ENCODE measurements at regions not wholly inside any gene's neighbourhood (a gene's known extent, or its start where the extent isn't known, plus 50 kb on each side); places are given as distances from the start of the nearest gene placed in this dataset.

DNA sequence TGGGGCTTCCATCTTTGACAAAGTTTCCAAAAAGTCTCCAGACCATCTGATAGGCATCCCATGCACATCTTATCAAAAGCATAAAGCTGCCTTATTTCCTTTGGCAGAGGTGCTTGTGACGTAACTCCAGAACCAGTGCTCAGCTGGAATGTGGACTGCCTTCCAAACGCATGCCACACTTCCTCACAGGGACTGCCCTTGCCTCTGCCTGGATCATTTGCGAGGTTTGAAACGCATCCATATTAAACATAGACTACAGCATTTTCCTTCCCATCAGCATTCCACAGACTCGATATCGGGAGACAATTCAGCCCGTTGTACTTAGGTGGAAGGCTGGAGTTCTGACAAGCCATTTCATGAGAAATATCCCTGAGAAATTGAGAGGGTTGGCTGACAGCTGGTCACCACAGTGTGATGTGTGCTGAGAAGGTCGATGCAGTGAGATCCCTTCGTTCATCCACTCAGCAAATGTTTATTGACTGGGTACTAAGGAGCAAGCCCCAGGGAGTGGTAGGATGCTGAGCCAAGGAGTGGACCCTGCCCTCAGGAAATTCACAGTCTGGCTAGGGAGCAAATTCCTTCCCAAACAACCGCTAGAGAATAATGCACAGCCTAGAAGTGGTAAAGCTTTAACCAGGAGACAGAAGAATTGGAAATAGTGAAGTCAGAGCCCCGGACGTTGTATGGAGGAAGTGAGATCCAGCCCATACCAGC, 376.0 kb downstream of the BCOR start:
- TF ChIP-seq, protein P1, sequence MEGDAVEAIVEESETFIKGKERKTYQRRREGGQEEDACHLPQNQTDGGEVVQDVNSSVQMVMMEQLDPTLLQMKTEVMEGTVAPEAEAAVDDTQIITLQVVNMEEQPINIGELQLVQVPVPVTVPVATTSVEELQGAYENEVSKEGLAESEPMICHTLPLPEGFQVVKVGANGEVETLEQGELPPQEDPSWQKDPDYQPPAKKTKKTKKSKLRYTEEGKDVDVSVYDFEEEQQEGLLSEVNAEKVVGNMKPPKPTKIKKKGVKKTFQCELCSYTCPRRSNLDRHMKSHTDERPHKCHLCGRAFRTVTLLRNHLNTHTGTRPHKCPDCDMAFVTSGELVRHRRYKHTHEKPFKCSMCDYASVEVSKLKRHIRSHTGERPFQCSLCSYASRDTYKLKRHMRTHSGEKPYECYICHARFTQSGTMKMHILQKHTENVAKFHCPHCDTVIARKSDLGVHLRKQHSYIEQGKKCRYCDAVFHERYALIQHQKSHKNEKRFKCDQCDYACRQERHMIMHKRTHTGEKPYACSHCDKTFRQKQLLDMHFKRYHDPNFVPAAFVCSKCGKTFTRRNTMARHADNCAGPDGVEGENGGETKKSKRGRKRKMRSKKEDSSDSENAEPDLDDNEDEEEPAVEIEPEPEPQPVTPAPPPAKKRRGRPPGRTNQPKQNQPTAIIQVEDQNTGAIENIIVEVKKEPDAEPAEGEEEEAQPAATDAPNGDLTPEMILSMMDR (IDR thresholded peaks at IDR 0.05): no peak
- 32 to 35% methylated on average over 12 of the region's 12 CpGs for WGBS, 2 donors
- peaks cover 0 to 12% (median 0%) of the 10 kb centered on the region in 7 donors for H3K27me3 ChIP-seq
- no peaks in the 10 kb centered on the region for H3K36me3 ChIP-seq
- no peaks in the 10 kb centered on the region for H3K9me3 ChIP-seq
- intact Hi-C loops (cut with DNase I): no loop called here
- DNase-seq: no peak
- no peak overlapping the region for H3K4me3 ChIP-seq
- H3K4me1 ChIP-seq: peaks cover 0 to 16% (median 0%) of the 10 kb centered on the region in 9 donors
- peak overlapping the region in 4 of 10 donors; percentile 4 to 39 (median 33) for H3K27ac ChIP-seq
- peak in 6 of 8 donors; percentile 46 to 77 (median 58) for ATAC-seq

DNA sequence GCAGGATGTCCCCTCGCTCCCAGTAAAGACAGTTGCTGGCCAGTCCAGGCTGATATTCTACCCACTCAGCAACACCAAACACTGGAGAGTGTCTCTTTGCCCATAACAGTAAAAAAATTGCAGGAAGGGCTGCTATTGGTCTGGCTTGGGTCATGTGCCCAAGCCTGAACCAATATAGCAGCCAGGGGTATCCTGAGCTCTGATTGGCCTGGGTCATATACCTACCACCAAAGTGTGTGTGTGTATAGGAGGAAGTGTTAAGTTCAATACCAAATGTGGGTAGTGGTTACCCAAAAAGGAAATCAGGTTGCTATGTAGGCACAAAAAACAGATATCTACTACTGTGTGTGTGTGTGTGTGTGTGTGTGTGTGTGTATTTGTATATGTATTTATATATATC, 373.2 kb downstream of the BCOR start:
- ATAC-seq: no peak
- TF ChIP-seq, protein P1 (IDR thresholded peaks at IDR 0.05): no peak
- DNase-seq: no peak
- 57 to 58% methylated on average over 1 of the region's 1 CpG for WGBS, 2 donors
- intact Hi-C loops (cut with DNase I): no loop called here
- Histone ChIP-seq H3K9me3 (peaks cover 0 to 6% (median 0%) of the 10 kb centered on the region in 11 donors), H3K4me3 (no peak overlapping the region), H3K4me1 (peaks cover 0 to 31% (median 6%) of the 10 kb centered on the region in 9 donors), H3K27ac (no peak overlapping the region), H3K27me3 (peaks cover 0 to 22% (median 0%) of the 10 kb centered on the region in 7 donors), H3K36me3 (no peaks in the 10 kb centered on the region)

DNA sequence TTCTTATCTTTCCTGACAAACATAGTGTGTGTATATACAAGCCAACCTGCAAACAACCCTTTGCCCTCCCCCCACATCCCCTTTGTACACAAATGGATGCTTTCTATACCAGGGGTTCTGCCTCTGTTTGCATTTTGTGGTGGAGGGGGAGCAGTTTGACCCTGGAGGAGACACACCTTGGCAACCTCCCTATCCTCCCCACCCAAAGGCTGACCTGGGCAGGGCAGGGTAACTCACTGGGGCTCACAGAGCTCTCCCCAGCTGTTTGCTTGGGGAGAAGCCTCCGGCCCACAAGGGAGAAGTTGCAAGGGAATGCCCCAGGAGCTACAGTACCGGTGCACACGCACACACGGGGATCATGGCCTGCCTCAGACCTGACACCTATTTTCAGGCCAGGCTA, 372.6 kb downstream of the BCOR start:
- no peak overlapping the region for H3K4me3 ChIP-seq
- H3K27ac ChIP-seq: no peak overlapping the region
- peaks cover 0 to 31% (median 6%) of the 10 kb centered on the region in 9 donors for H3K4me1 ChIP-seq
- H3K27me3 ChIP-seq: peaks cover 0 to 28% (median 0%) of the 10 kb centered on the region in 7 donors
- H3K9me3 ChIP-seq: peaks cover 0 to 6% (median 0%) of the 10 kb centered on the region in 11 donors
- intact Hi-C loops (cut with DNase I): no loop called here
- no peaks in the 10 kb centered on the region for H3K36me3 ChIP-seq
- TF ChIP-seq, protein P1 (IDR thresholded peaks at IDR 0.05): no peak
- no peak for DNase-seq
- 86 to 91% methylated on average over 4 of the region's 4 CpGs for WGBS, 2 donors
- no peak for ATAC-seq

DNA sequence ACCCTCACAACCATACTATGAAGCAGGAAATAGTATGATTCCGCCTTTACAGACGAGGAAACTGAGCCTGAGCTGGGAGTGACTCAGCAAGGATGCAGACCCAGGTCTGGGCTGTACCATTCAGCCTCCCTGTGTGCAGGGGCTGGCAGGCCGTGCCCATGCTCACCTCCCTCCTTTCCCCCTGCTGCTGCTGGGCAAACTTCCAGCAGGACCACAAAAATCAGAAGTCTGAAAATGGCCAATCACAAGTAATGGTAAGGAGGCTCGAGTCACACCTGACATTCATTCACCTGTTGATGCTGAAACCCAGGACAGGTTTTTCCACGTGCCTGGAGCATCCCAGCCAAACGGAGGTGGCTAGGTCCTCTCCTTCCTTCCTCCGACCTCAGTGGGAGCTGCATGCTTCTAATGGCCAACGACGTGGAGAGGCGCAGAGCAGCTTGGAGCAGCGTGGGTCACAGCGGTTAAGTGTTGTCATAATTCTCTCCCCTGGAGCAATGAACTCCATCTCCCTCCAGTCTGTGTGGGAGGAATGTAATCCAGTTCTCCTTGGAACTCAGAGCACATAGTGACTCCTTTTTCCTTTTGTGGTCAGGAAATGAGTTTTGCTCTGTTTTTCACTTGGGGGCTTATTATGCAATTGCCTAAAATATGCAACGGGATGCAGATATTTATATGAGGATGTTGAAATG, 371.7 kb downstream of the BCOR start:
- TF ChIP-seq, protein P1 (IDR thresholded peaks at IDR 0.05): no peak
- Histone ChIP-seq H3K4me1 (peaks cover 0 to 37% (median 11%) of the 10 kb centered on the region in 9 donors), H3K4me3 (no peak overlapping the region), H3K9me3 (peaks cover 0 to 6% (median 0%) of the 10 kb centered on the region in 11 donors), H3K27me3 (peaks cover 0 to 36% (median 0%) of the 10 kb centered on the region in 7 donors), H3K27ac (no peak overlapping the region), H3K36me3 (no peaks in the 10 kb centered on the region)
- intact Hi-C loops (cut with DNase I): no loop called here
- ATAC-seq: peak in 7 of 8 donors; percentile 52 to 82 (median 63)
- no peak for DNase-seq
- WGBS, 2 donors: 49 to 58% methylated on average over 13 of the region's 13 CpGs

All from heart right ventricle (tissue), 16 donors.